Embryonic facial prominence (tissue), 1 donor: ENCODE measurements at regions not wholly inside any gene's neighbourhood (a gene's known extent, or its start where the extent isn't known, plus 50 kb on each side); places are given as distances from the start of the nearest gene placed in this dataset.

Source experiments
- DNase-seq: peaks from one replicate; pipeline ENCODE4 v3.0.0-alpha.2; 2016; ENCODE audit errors: extremely low spot score

DNA sequence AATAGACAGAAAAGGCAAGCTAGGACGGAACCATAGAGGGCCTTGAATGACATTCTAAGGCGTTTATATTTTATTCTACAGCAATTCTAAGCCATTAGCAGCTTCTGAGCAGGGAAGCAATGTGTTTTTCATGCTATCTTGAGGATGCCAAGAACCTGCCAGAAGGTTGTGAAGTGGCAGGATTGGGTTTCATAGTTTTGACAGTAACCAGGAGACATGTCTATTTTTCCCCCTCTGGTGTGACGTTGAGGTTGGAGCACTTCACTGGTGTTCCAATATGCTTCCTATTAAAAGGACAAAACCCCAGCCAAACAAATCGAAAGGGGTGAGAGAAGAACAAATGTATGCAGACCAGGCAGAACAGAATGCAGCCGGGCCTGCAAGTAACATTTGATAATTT, 148.2 kb downstream of the SPATA19 start:
- peak; percentile 39 for DNase-seq

DNA sequence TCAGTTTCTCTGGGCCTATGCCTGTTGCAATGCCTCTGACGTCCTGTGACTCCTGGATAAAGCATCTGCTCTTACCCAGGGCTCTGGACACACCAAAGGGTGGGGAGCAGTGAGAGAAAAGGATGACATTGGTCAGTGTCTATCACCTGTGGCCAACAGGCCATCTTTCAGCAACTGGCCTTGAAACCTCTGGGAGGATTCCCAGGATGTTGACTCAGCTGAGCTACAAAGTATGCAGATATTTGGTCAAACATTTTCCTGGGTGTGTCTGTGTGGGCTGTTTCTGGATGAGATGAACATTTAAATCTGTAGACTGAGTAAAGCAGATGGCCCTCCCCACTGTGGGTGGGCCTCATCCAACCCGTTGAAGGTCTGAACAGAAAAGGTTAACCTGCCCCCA, 149.9 kb downstream of the SPATA19 start:
- DNase-seq = no peak

DNA sequence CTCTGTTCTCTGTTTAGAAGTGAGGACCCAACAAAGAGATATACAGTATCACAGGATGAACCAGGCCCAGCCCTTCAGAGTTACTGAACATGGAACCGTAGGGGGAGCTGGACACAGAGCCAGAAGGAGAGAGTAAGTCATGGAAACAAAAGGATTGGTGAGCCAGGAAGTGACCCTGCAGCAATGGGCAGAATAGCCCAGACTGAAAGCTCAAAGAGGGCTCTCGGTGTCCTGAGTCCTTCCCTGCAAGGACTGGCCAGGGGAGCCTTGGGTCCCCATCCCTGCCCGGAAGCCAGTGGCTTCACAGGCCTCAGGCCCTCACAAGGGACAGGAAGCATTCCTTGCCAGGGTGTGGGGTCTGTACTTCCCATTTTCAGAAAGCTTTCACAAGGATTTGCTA, 150.6 kb downstream of the SPATA19 start:
- DNase-seq = no peak

DNA sequence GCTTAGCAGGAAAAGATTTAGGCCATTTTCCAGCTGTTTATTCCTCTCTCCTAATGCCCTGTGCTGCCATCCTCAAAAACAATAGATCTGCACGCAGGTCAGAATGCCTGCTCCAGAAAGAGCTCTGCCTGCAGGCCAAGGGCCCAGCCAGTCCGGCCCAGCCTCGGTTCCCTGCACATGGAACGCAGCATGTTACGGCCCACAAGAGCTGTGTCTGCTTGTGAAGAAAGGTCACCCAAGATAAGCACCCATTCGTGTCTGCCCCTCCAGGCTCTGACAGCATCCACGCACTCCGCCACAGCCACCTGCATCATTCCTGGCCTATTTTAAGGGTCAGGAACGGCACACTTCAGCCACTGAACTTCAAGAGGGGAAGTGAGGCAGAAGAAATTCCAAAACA, 152.2 kb downstream of the SPATA19 start:
- DNase-seq = no peak

DNA sequence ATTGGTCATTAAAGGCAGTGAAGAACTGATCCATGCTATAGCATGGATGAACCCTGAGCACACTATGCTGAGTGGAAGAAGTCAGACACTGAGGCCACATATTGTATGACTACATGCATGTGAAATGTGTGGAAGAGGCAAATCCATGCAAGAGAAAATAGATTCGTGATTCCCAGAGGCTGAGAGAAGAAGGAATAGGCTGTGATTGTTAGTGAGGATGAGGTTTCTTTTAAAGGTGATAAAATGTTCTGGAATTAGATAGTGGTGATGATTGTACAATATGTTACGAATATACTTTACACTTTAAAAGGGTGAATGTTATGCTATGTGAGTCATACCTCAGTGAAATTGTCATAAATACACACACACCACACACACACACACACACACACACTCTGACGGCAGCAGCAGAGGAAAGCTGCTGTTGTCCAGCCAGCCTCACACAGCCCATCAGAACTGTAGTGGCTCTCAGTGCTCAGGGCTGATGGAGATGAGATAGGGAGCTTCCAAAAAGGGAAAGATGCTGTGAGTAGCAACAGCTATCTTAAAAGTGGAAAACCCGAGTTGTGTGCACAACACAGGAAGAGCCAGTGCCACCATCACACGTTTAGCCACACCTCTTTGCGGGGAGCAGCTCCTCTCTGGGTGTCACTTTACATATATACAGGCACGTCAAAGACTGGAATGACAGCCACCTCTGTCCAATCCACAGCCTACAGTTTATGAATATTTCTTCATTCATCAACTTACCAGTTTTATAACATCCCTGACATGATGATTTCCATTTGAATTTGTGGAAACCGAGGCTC, 153.0 kb downstream of the SPATA19 start:
- DNase-seq = no peak

DNA sequence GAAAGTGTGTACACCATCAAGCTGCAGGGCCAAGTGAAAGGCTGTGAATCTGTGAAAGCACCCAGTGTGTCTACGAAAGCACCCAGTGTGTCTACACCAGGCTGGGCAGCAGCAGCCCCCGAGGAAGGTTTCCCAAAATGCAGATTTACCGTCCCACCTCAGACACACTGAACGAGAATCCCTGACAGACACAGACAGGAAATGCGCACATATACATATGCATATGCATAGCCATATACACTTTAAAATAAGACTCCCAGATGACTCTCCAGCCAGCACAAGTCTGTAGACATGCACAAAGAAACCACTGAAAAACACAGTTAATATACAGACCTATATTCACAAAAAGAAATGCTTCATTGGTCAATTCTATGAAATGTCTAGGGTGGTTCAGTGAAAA, 155.5 kb upstream of the OPCML start:
- no peak for DNase-seq

DNA sequence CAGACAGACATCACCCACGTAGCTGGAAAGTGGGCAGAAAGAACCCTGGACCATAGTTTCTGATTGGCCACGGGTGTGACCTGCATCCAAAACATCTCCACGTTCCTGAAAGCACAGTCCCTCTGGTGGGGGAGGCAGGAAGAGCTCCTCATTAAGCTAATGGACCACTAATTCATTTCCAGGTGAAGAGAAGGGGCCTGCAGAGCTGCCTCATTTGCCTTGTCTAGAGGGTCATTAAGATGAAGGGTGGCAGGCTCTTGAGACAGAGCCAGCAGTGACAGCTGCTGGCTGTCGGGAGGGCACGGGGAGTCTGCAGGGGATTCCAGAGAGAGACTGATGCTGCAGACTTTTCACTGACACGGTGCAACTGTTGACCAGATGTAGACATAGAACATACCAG, 149.6 kb upstream of the OPCML start:
- no peak for DNase-seq

DNA sequence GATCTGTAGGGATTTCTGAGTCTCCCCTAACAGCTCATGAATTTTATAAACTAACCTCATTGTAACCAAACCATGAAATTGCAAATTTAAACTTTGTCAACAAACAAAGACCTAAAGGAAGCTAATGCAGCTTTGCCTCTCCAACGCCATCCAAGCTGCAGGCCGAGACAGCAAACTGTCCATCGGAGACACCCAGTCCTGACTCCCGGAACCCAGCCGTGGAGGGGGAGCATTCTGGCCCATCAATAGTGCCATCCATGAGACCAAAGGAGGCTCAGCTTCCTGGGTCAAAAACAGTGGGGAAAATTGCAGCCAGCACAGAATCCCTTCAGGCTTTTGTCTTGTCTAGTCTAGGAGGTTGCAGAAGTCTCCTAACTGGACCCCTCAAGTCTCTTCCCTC, 147.6 kb upstream of the OPCML start:
- DNase-seq = no peak

DNA sequence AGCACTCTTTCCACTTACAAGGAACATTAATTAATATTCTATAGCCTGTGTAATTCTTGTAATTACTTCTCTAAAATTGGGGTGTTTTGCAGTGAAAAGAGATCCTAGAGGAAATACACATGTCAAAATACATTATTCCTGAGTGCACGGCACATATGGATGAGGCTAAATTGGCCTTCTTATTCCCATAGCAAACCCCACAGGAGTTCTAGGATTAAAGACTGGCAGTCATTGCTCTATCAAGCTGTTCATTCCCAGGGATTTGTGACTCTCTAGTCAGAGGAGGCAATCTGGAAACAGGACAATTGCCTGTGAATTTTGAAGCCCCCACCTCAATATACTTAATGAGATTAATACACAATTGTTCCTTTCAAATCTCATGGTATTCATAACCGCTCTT, 145.9 kb upstream of the OPCML start:
- DNase-seq = no peak

DNA sequence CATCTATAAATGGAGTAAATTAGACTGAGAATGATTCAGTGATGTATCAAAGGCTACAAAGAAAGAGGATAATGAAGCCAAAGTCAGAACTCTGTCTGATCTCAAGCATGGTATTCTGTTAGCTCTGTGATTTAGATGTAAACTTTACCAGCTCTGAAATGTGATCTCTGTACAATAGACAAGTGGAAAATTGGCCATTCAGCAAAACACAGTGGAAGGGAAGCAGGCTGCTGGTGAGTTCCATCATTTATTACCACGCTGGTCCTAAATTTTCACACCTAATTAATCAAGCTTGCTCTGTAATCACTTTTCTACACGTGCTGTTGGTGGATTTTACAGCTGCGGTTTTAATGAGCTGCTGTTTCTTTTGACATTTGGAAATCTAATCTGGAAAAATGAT, 145.1 kb upstream of the OPCML start:
- no peak for DNase-seq

DNA sequence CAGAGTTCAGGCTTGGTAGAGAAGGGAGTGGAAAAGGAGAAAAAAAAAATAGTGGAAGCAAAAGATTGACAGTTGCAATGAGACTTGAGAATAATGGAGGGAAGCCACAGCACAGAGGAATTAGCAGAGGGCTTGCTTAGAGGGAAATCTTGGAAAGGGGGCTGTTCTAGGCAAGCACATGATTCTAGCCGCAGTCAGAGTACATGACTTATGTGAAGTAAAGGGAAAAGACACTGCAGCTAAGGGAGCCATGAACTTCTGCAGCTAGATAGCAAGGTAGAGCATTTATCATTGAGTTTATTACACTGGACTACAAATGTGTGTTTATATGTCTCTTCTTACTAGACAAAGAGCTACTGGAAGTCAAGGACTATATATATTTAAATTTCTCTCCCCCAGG, 144.0 kb upstream of the OPCML start:
- DNase-seq = no peak

DNA sequence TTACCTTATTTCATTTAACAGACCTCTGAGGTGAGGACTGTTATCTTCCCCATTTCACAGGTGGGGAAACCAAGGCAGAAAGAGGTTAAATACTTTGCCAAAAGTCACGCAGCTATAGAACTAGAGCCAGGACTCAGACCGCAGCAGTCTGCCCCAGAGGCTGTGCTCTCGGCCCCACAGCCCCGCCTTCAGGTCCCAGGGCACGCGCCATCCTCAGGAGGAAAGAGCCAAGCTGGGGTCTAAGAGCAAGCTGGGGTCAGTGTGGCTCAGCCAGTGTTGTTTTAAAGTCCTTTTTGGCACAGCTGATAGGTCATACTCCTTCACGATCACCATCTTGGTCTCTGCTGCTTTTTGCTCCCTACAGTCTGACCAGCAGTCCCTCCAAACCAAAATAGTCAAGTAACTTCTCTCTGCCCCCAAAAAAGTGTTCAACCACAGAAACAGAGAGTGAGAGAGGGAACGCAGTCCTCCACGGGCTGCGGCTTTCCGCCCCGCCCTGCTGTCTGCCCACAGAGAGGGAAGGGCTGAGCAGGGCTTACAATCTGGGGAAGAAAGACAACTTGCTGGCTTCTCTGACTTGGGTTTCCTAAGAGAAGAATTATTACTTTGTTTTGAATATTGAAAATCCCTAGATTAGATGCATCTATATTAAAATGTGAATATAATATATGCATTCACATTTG, 137.2 kb upstream of the OPCML start:
- no peak for DNase-seq

DNA sequence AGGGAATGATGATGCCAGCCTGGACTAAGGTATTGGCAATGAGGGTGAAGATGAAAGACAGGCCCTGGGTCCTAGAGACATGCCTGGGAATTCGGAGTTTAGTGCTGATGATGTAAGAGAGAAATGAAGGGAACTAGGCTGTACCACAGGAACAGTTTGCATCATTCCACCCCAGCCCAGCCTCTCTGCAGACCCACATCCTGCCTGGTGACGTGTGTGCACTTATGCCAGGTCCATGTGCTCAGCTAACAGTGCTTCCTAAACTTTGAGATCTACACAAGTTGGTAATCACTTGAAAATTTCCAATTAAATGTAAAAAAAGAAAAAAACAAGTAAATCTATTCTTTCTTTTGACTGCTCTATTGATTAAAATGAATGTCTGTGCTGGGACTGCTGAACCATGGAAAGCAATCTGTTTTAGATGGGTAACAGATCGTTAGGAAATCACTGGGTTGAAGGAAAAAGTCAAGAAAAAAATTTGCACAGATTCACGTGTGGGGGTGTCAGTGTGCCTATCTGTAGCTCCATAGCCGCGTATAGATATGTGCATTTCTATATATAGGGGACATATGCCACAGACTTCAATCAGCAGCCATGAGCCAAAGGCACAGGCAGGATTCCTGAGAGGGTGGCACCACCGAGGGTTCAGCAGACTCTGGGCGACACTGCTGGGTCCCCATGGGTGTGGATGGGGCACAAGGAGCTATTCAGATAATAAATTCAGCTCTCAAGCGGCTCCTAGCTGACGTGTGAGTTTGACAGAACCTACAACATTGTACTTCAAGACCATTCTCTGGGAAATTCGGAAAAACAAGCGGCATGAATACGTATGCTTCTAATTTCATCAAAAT, 131.1 kb upstream of the OPCML start:
- DNase-seq = no peak

DNA sequence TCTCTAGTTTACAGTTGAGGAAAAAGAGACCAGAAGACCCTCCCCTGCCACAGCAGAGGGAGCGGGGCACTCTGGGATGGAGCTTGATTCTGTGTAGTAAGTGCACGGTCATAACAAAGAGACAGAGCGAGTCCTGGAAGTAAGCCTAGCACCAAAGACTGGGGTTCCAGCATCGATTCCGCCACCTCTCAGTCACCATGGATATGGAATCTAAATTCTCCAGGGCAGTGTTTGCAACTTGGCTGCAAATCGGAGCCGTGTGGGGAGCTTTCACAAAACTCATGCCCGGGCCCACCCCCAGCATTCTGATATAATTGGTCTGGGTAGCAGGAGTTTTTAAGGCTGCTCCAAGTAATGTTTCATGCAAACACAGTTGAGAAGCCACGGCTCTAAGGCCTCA, 129.5 kb upstream of the OPCML start:
- no peak for DNase-seq

DNA sequence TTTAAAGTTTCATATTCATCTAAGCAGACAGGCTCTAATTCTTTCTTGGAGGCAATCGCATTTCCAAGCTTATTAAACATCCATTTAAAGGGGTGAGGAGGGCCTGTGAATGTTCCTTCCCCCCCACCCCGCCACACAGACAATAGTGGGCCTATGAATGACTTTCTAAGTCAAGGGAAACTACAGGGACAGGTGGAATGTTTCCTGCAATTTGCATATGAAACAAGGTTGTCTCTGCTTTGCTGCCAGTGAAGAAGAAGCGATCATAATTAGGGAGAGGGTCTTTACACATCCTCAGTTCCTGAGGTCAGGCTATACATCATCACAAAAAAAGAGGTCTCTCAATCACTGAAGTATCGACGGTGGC, 127.9 kb upstream of the OPCML start:
- no peak for DNase-seq

DNA sequence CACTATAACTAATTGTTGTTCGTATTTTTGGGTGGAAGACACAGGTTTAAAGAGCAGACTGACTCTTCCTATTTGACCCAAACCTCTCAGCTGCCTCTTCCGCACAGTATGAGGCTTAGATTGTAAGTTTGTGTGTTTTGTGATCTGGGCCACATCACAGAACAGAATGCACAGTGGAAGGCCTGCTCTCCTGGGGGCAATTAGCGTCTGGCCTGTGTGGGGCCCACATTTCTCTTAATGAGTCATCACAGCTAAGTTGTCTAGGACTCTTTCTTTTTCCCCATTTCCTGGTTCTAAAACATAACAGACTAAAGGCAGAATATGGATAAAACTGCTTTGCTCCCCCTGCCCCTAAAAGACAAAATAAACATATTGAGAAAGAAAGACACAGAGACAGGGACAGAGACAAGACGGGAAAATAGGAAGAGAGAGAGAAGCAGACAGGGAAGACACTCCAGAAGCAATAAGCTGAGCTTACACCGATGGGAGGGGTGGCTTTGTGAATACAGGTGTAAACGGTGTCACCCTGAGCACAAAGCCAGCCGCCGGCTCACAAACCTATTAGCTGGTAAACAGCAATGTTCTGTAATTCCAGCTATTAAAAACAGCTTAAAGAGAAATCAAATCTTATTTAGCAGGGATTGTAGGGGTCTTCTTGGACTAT, 127.4 kb upstream of the OPCML start:
- no peak for DNase-seq

DNA sequence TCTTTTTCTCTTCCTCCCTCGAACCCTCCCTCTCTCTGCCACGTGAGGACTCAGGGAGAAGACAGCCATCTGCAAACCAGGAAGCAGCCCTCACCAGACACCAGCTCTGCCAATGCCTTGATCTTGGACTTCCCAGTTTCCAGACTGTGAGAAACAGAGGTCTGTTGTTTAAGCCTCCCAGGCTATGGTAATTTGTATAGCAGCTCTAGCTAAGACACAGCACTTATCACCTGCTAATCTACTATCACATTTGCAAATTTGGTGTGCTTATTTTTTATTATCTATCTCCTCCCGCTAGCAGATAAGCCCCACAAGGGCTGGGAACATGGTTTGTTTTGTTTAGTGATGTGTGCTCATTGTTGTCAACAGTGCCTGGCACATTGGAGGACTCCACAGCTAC, 124.8 kb upstream of the OPCML start:
- DNase-seq = no peak

DNA sequence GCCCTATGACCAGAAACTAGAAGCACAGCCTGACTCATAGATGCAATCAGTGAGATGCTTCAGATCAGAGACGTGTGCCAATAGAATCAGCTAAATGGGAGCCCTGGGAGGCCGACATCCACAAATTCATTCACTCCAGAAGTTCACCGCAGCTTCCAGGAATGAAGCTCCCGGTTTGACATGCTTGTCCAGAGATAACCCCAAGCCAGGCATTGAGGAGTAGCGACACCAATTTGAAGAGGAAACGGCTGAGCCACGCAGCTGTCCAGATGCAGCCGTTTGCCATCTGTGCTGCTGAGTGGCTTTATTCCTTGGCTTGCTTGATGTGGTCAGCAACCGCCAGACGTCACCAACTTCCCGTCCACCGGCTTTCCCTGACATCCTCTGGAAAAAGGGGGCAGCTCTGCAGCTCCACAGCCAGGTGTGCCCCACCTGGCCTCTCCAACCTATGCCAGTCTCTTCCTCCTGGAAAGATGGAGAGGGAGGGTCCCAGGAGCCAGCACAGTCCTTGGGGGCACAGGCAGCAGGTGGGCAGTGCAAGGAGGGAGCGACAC, 123.9 kb upstream of the OPCML start:
- no peak for DNase-seq

DNA sequence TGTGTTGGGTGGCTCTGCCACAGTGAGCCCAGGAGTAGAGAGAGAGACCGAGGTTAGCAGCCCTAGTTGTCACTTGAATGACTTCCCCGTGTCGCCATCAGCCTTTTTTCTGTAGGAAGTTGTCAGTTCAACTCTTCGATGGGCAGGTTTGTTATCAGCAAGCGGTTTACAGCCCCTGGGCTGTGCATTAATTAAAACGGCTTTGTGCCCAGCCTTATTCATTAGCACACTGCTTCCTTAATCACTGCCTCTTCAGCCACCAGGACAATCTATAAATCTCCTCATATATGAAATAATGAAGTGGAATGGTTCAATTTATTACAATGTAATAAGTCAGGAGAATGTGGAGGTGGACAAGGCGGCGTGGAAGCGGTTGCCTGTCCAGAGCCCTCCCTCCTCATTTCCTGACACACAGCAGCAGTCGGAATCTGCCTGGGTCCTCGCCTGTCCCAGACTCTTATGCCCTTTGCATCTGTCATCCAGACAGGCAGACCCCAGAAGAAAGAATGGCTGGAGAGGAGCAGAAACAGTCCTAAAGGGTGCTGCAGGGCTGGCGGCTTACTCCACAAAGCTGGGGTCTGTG, 122.4 kb upstream of the OPCML start:
- DNase-seq = no peak

DNA sequence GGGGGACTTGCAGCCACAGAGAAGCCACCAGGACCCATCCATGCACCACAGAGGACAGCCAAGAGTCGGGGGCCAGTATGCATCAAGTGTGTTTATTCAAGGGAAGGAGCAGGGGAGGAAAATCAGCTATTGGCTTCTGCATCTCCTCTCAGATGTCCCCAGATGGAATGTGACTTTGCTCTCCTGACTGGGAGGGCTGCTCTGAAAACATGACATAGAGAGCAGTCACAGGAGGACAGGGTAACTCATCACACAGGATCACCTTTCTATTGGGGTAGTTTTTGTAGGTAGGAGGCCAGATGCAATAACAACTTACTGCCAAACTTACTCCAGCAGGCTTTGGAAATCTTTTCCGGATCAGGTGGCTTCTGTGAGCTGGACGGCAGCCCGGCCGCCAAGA, 121.0 kb upstream of the OPCML start:
- DNase-seq = no peak

DNA sequence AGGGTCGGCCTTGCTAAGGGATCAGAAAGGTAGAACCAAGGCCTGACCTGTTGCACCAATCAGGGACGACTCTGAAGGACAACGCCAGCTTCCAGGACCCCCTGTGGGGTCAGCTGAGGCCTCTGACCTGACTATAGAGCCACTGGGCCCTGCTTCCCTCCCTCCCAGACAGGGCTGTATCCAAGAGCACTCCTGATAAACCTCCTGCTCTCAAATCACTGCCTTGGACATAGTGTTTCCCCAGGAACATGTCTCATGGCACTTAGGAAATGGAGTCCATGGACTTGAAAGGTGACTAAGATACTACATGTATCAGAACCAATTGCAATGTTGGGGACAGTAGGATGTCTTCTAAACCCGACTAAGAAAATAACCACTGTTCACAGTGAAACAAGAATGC, 117.8 kb upstream of the OPCML start:
- no peak for DNase-seq

DNA sequence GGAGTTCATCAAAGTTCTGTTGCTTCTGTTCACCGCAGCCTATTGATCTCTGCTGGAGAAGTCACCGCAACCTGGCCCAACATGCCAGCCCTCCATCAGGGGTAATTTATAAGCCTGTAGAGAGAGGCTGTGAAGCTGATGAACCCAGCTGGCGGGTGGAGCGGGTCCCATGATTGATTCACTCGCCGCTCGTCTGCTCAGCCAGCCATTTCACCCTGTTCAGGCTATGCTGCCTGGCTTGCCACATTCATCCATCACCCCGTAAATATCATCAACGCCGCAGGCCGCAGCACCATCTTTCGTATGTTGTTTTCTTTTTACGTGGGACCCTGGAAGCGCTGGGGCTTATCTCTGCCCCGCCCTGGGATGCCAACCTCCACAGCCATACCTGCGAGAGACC, 116.7 kb upstream of the OPCML start:
- no peak for DNase-seq
